TTC549 (cell line): ENCODE measurements at regions not wholly inside any gene's neighbourhood (a gene's known extent, or its start where the extent isn't known, plus 50 kb on each side); places are given as distances from the start of the nearest gene placed in this dataset.

ENCODE experiments used
- FAIRE-seq: peaks from 2 replicates; lab custom pipeline; 2012; peaks lifted over from hg19 to GRCh38; lab: Jason Lieb, UNC

GRCh38 chr11:128260398-128260797 lies 327.0 kb downstream of the ETS1 start:
- no peak for FAIRE-seq

GRCh38 chr11:128259816-128260215 lies 327.5 kb downstream of the ETS1 start:
- no peak for FAIRE-seq

GRCh38 chr11:128254941-128255340 lies 332.4 kb downstream of the ETS1 start:
- no peak for FAIRE-seq

GRCh38 chr11:128251140-128251539 lies 336.2 kb downstream of the ETS1 start:
- no peak for FAIRE-seq

GRCh38 chr11:128250482-128250881 lies 336.9 kb downstream of the ETS1 start:
- no peak for FAIRE-seq

GRCh38 chr11:128246810-128247594 lies 340.4 kb downstream of the ETS1 start:
- no peak for FAIRE-seq

GRCh38 chr11:128246364-128246801 lies 341.0 kb downstream of the ETS1 start:
- no peak for FAIRE-seq

GRCh38 chr11:128244871-128245270 lies 342.5 kb downstream of the ETS1 start:
- no peak for FAIRE-seq

GRCh38 chr11:128242451-128242850 lies 344.9 kb downstream of the ETS1 start:
- FAIRE-seq = no peak

- no peak for FAIRE-seq
Observed at GRCh38 chr11:128240546-128240945, 346.8 kb downstream of the ETS1 start.

GRCh38 chr11:128239306-128239705 lies 348.1 kb downstream of the ETS1 start:
- no peak for FAIRE-seq

GRCh38 chr11:128238521-128239265 lies 348.7 kb downstream of the ETS1 start:
- FAIRE-seq = no peak

- FAIRE-seq = no peak
Observed at GRCh38 chr11:128236506-128237498, 350.6 kb downstream of the ETS1 start.

- no peak for FAIRE-seq
Observed at GRCh38 chr11:128235958-128236357, 351.4 kb downstream of the ETS1 start.

- FAIRE-seq = no peak
Observed at GRCh38 chr11:128235426-128235825, 351.9 kb downstream of the ETS1 start.

- no peak for FAIRE-seq
Observed at GRCh38 chr11:128234143-128234542, 353.2 kb downstream of the ETS1 start.

- no peak for FAIRE-seq
Observed at GRCh38 chr11:128232588-128232987, 354.8 kb downstream of the ETS1 start.

GRCh38 chr11:128231845-128232410 lies 355.4 kb downstream of the ETS1 start:
- FAIRE-seq = no peak

GRCh38 chr11:128227466-128227865 lies 359.9 kb downstream of the ETS1 start:
- FAIRE-seq = no peak

- no peak for FAIRE-seq
Observed at GRCh38 chr11:128226106-128226716, 361.1 kb downstream of the ETS1 start.

GRCh38 chr11:128222245-128222884 lies 365.0 kb downstream of the ETS1 start:
- no peak for FAIRE-seq
